Stomach (tissue), 8 donors: ENCODE measurements at regions not wholly inside any gene's neighbourhood (a gene's known extent, or its start where the extent isn't known, plus 50 kb on each side); places are given as distances from the start of the nearest gene placed in this dataset.

Experiments
- DNase-seq, 2 donors: peaks; one replicate each; pipeline versions ENCODE4 v3.0.0 to v3.0.0-alpha.2; 2013 to 2019
- H3K27ac ChIP-seq, 5 donors: fragments of 200-600 bp in 4 of 5; sonication (generic) in 4 of 5; one replicate each; pipeline ENCODE4 v1.5.1; 2013 to 2019; ENCODE audit warnings: mild to moderate bottlenecking in 1 of 5, moderate library complexity in 1 of 5
- H3K27me3 ChIP-seq, 3 donors: fragments of 200-600 bp; sonication (generic); one replicate each; pipeline ENCODE4 v1.5.1; 2017 to 2019; ENCODE audit warnings: mixed run types in 1 of 3
- H3K36me3 ChIP-seq, 4 donors: fragments of 200-600 bp; sonication (generic); 1 replicate in 3 of 4; 2 replicates in 1 of 4; pipeline ENCODE4 v1.5.1; 2016 to 2019
- H3K4me1 ChIP-seq, 4 donors: fragments of 200-600 bp; sonication (generic); one replicate each; pipeline ENCODE4 v1.5.1; 2016 to 2019
- H3K4me3 ChIP-seq, 4 donors: fragments of 200-600 bp; sonication (generic) in 3 of 4; one replicate each; pipeline ENCODE4 v1.5.1; 2016 to 2019; ENCODE audit warnings: mild to moderate bottlenecking in 1 of 4
- H3K9me3 ChIP-seq, 4 donors: fragments of 200-600 bp; sonication (generic); one replicate each; pipeline ENCODE4 v1.5.1; 2016 to 2019
- CTCF ChIP-seq, 7 experiments: fragments of 450-650 bp in 4 of 7; fragments of 200-600 bp in 3 of 7; sonication (generic) in 3 of 7; IDR thresholded peaks; one replicate each; pipeline ENCODE4 v1.5.1; 2016 to 2019; ENCODE audit warnings: antibody characterized with exemption in 7 of 7, control low read depth in 2 of 7, mild to moderate bottlenecking in 1 of 7
- EP300 ChIP-seq: sonication (generic); formaldehyde crosslinking; IDR thresholded peaks from one replicate; pipeline ENCODE4 v1.6.1; 2017; ENCODE audit warnings: antibody characterized with exemption
- POLR2A ChIP-seq, 4 donors: fragments of 450-650 bp; IDR thresholded peaks; one replicate each; pipeline ENCODE4 v1.6.1; 2016; ENCODE audit warnings: antibody characterized with exemption in 4 of 4, control low read depth in 2 of 4, mild to moderate bottlenecking in 1 of 4, moderate library complexity in 1 of 4
- POLR2AphosphoS5 ChIP-seq, 3 donors: sonication (generic); formaldehyde crosslinking; IDR thresholded peaks; one replicate each; pipeline ENCODE4 v1.6.1; 2016; ENCODE audit warnings: antibody characterized with exemption in 3 of 3
- WGBS, 5 donors: extraction: QIAGEN DNeasy Blood & Tissue Kit in 3 of 5; methylation state at CpG; one replicate each; pipeline versions ENCODE4 v1.1.5 to v1.1.7; 2013 to 2018; 5-methylcytosine and 5-hydroxymethylcytosine counted together
- intact Hi-C: fragments of 100-400 bp; cut with DNase I; formaldehyde crosslinking; loops from one replicate; pipeline ENCODE4 v1.15.1; 2023; ENCODE audit warnings: low total_unique reads
- donor health status: healthy with polysubstance abuse.
- donor health status: Bipolar disorder and iron deficiency.
- donor health status: healthy.

- intact Hi-C loops, result no loop called here
- no peaks in the 10 kb centered on the region for H3K4me1 ChIP-seq
- no peak for DNase-seq
- no peaks in the 10 kb centered on the region for H3K27me3 ChIP-seq
- TF ChIP-seq CTCF (IDR thresholded peaks at IDR 0.05) (no peak), POLR2A (IDR thresholded peaks at IDR 0.05) (no peak), POLR2AphosphoS5 (IDR thresholded peaks at IDR 0.05) (no peak), EP300 (no peak)
- no peaks in the 10 kb centered on the region for H3K36me3 ChIP-seq
- no peaks in the 10 kb centered on the region for H3K9me3 ChIP-seq
- WGBS, 5 donors, result 56 to 76% (median 71%) methylated on average over 1 of the region's 1 CpG
- H3K4me3 ChIP-seq, result no peak overlapping the region
- no peak overlapping the region for H3K27ac ChIP-seq
Measured at GRCh38 chr9:31847963-31848362, 536.5 kb upstream of the ACO1 start.

- DNase-seq, result no peak
- H3K27ac ChIP-seq, result no peak overlapping the region
- intact Hi-C loops, result no loop called here
Measured at GRCh38 chr9:31848505-31849285, 535.7 kb upstream of the ACO1 start.

GRCh38 chr9:31854187-31854586, 530.3 kb upstream of the ACO1 start:
- WGBS, 5 donors, result 84 to 96% (median 94%) methylated on average over 3 of the region's 3 CpGs
- intact Hi-C loops, result no loop called here
- no peaks in the 10 kb centered on the region for H3K27me3 ChIP-seq
- H3K4me3 ChIP-seq, result no peak overlapping the region
- TF ChIP-seq POLR2A (IDR thresholded peaks at IDR 0.05), result no peak
- no peak for TF ChIP-seq EP300
- no peak for TF ChIP-seq POLR2AphosphoS5 (IDR thresholded peaks at IDR 0.05)
- no peak for TF ChIP-seq CTCF (IDR thresholded peaks at IDR 0.05)
- H3K27ac ChIP-seq, result no peak overlapping the region
- no peaks in the 10 kb centered on the region for H3K4me1 ChIP-seq
- no peak for DNase-seq
- H3K36me3 ChIP-seq, result no peaks in the 10 kb centered on the region
- peaks cover 0 to 11% (median 0%) of the 10 kb centered on the region in 4 donors for H3K9me3 ChIP-seq

More at GRCh38 chr9:31848505-31849285, 535.7 kb upstream of the ACO1 start:
- WGBS, 5 donors, result 82 to 87% (median 87%) methylated on average over 19 of the region's 19 CpGs
- no peaks in the 10 kb centered on the region for H3K27me3 ChIP-seq
- no peaks in the 10 kb centered on the region for H3K36me3 ChIP-seq
- H3K4me1 ChIP-seq, result no peaks in the 10 kb centered on the region
- no peak overlapping the region for H3K4me3 ChIP-seq
- TF ChIP-seq POLR2AphosphoS5 (IDR thresholded peaks at IDR 0.05) (no peak), POLR2A (IDR thresholded peaks at IDR 0.05) (no peak), CTCF (IDR thresholded peaks at IDR 0.05) (no peak), EP300 (no peak)
- no peaks in the 10 kb centered on the region for H3K9me3 ChIP-seq

- no peaks in the 10 kb centered on the region for H3K4me1 ChIP-seq
- no peak for TF ChIP-seq EP300
- no peak for TF ChIP-seq POLR2AphosphoS5 (IDR thresholded peaks at IDR 0.05)
- TF ChIP-seq CTCF (IDR thresholded peaks at IDR 0.05), result no peak
- TF ChIP-seq POLR2A (IDR thresholded peaks at IDR 0.05), result no peak
- no peak for DNase-seq
- no peak overlapping the region for H3K27ac ChIP-seq
- H3K27me3 ChIP-seq, result peaks cover 0 to 3% (median 0%) of the 10 kb centered on the region in 3 donors
- no peak overlapping the region for H3K4me3 ChIP-seq
- intact Hi-C loops, result no loop called here
- H3K36me3 ChIP-seq, result no peaks in the 10 kb centered on the region
- H3K9me3 ChIP-seq, result peaks cover 0 to 12% (median 5%) of the 10 kb centered on the region in 4 donors
- WGBS, 5 donors, result 80 to 97% (median 91%) methylated on average over 2 to 5 of the region's 5 CpGs
Measured at GRCh38 chr9:31868830-31869229, 515.6 kb upstream of the ACO1 start.
